Thyroid gland (tissue), 4 donors: ENCODE measurements at regions not wholly inside any gene's neighbourhood (a gene's known extent, or its start where the extent isn't known, plus 50 kb on each side); places are given as distances from the start of the nearest gene placed in this dataset.

Experiments
- DNase-seq, 2 donors: peaks; one replicate each; pipeline ENCODE4 v3.0.0-alpha.2; 2019
- H3K27ac ChIP-seq, 3 donors: fragments of 200-600 bp; sonication (generic); 1 replicate in 2 of 3; 2 replicates in 1 of 3; pipeline ENCODE4 v1.5.1; 2016 to 2019; ENCODE audit warnings: mild to moderate bottlenecking in 1 of 3, moderate library complexity in 1 of 3
- H3K27me3 ChIP-seq: fragments of 200-600 bp; sonication (generic); one replicate; pipeline ENCODE4 v1.5.1; 2019
- H3K36me3 ChIP-seq, 2 donors: fragments of 200-600 bp; sonication (generic); one replicate each; pipeline ENCODE4 v1.5.1; 2016 to 2019
- H3K4me1 ChIP-seq, 2 donors: fragments of 200-600 bp; sonication (generic); one replicate each; pipeline ENCODE4 v1.5.1; 2017 to 2019
- H3K4me3 ChIP-seq, 3 donors: fragments of 200-600 bp; sonication (generic); replicated peaks in 1 of 3; 1 replicate in 2 of 3; 2 replicates in 1 of 3; pipeline ENCODE4 v1.5.1; 2016; ENCODE audit warnings: mild to moderate bottlenecking in 1 of 3
- H3K9me3 ChIP-seq: fragments of 200-600 bp; sonication (generic); one replicate; pipeline ENCODE4 v1.5.1; 2017
- POLR2A ChIP-seq, 2 donors: fragments of 450-650 bp; IDR thresholded peaks; one replicate each; pipeline ENCODE4 v1.6.1; 2017; ENCODE audit warnings: antibody characterized with exemption in 2 of 2, mild to moderate bottlenecking in 2 of 2, moderate library complexity in 1 of 2
- WGBS, 2 donors: methylation state at CpG; one replicate each; pipeline ENCODE4 v1.1.5; 2017; 5-methylcytosine and 5-hydroxymethylcytosine counted together
- intact Hi-C: fragments of 100-400 bp; cut with DNase I; formaldehyde crosslinking; loops from one replicate; pipeline ENCODE4 v1.15.1; 2023
- TF ChIP-seq, protein P1 (sequence below), 6 experiments: fragments of 200-600 bp in 3 of 6; fragments of 450-650 bp in 3 of 6; sonication (generic) in 3 of 6; IDR thresholded peaks; one replicate each; pipeline ENCODE4 v1.5.1; 2016 to 2019; ENCODE audit warnings: antibody characterized with exemption in 6 of 6, mild to moderate bottlenecking in 2 of 6, inconsistent platforms in 1 of 6, moderate library complexity in 1 of 6

DNA sequence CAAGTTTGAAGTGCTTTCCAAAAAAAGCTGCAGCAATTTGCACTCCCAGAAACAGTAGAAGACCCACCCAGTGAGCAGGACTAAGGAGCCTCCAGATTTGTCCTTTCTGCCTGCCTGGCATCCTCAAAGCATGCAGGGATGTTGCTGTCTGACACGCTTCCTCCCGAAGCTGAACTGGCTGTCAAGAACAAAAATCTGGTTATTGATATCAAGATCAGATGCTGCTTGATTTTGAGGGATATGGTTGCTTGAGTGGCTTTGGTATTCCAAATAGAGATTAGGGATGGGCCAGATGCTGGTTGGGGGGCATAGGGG, 143.3 kb downstream of the MRPS6 start:
- Histone ChIP-seq H3K36me3 (no peaks in the 10 kb centered on the region), H3K9me3 (no peaks in the 10 kb centered on the region), H3K27ac (peak overlapping the region; percentile 89 to 97 (median 96)), H3K4me3 (no peak overlapping the region), H3K4me1 (peaks cover 55 to 62% of the 10 kb centered on the region in 2 donors), H3K27me3 (no peaks in the 10 kb centered on the region)
- intact Hi-C loops, result no loop called here
- 4 to 6% methylated on average over 2 of the region's 2 CpGs for WGBS, 2 donors
- TF ChIP-seq, protein P1, sequence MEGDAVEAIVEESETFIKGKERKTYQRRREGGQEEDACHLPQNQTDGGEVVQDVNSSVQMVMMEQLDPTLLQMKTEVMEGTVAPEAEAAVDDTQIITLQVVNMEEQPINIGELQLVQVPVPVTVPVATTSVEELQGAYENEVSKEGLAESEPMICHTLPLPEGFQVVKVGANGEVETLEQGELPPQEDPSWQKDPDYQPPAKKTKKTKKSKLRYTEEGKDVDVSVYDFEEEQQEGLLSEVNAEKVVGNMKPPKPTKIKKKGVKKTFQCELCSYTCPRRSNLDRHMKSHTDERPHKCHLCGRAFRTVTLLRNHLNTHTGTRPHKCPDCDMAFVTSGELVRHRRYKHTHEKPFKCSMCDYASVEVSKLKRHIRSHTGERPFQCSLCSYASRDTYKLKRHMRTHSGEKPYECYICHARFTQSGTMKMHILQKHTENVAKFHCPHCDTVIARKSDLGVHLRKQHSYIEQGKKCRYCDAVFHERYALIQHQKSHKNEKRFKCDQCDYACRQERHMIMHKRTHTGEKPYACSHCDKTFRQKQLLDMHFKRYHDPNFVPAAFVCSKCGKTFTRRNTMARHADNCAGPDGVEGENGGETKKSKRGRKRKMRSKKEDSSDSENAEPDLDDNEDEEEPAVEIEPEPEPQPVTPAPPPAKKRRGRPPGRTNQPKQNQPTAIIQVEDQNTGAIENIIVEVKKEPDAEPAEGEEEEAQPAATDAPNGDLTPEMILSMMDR (IDR thresholded peaks at IDR 0.05), result no peak
- TF ChIP-seq POLR2A (IDR thresholded peaks at IDR 0.05), result peak in 1 of 2 donors; percentile 42
- DNase-seq, result peak; percentile 20 to 30

DNA sequence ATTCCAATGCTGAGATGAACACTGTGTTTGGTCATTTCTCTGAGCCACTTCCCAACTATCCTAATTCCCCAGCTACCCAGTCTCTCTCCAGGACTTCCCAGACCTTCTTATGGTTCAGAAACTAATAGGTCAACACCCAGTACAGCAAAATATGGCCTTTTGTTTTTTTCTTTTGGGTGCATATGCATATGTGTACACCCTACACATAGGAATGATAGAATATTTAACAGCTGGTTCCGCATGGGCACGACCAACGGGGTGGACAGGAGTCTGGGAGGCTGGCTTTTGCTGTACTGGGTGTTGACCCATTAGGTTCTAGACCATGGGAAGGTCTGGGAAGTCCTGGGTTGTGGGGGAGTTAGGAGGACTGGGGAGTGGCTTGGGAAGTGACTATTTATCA, 143.9 kb downstream of the MRPS6 start:
- H3K4me1 ChIP-seq, result peaks cover 56 to 64% of the 10 kb centered on the region in 2 donors
- whole genome bisulfite sequencing, 2 donors, result 97% methylated on average over 3 of the region's 3 CpGs
- DNase-seq, result no peak
- TF ChIP-seq POLR2A (IDR thresholded peaks at IDR 0.05), result no peak
- TF ChIP-seq, protein P1 (IDR thresholded peaks at IDR 0.05), result no peak
- no peaks in the 10 kb centered on the region for H3K36me3 ChIP-seq
- peak overlapping the region; percentile 89 to 97 (median 96) for H3K27ac ChIP-seq
- H3K4me3 ChIP-seq, result no peak overlapping the region
- no peaks in the 10 kb centered on the region for H3K27me3 ChIP-seq
- H3K9me3 ChIP-seq, result no peaks in the 10 kb centered on the region
- intact Hi-C loops, result no loop called here

DNA sequence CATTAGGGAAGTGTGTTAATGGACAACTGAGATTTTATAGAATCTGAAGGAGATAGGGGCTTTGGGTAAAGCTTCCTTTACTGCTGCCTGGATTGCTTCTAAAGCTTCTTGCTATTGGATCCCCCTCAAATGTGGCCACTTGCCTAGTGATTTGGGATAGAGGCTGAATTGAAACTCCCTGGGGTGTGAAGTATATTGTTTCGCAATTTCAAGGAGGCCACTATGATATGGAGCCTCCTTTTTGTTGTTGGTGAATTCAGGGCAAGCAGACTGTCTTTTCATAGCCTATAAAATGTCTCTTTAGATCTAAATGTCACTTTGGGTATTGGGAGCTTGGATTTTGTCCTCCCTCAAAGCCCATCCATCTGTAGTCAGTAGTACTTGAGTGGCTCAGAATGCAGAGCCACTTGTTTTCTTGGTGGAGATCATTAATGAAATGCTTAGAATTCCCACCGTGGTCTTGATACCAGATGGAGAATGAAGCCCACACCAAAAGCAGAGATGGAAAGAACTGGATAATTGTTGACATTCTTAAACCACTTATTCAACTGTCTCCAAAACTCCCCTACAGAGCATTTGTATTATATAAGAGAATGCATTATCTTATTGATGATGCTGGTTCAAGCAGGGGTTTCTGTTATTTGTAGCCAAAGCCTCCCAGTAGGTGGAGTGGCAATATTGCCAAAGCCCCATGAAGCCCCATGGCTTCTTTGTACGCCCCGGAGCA, 144.3 kb upstream of the KCNE2 start:
- no peak overlapping the region for H3K4me3 ChIP-seq
- no peaks in the 10 kb centered on the region for H3K27me3 ChIP-seq
- 81% methylated on average over 4 of the region's 4 CpGs for WGBS, 2 donors

DNA sequence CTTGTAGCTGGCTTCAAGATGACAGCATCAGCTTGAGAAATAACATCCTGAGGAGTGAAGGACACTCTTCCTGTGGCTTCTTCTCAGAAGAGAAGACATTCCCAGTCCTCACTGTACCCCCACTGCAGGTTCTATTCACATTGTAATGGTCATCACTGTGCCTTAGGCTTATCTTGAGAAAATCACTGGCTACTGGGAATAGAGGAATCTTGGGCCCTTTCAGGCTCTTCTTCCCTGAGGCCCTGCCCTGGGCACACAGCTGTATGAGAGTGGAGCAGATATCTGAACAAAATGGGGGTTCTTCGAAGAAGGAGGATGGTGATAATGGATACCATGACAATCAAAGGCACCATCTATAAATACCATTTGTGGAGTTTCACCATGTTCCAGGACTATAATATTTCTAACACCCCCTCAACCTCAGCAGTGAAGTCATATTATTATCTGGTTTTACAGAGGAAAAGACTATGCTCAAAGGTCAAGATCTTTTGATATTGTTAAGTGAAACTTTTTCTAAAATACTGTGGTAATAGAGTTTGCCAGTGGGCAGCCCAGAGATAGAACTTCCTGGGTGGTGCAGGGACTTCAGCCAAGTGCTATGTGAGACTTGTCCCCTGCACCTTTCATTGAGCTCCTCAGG, 143.1 kb upstream of the KCNE2 start:
- Histone ChIP-seq H3K9me3 (no peaks in the 10 kb centered on the region), H3K4me3 (no peak overlapping the region), H3K27me3 (no peaks in the 10 kb centered on the region), H3K36me3 (no peaks in the 10 kb centered on the region), H3K4me1 (peaks cover 59 to 62% of the 10 kb centered on the region in 2 donors), H3K27ac (peak overlapping the region; percentile 90 to 98 (median 93))
- no peak for DNase-seq
- WGBS, 2 donors, result 88 to 100% methylated on average over 1 of the region's 1 CpG
- TF ChIP-seq, protein P1 (IDR thresholded peaks at IDR 0.05), result no peak
- no peak for TF ChIP-seq POLR2A (IDR thresholded peaks at IDR 0.05)
- intact Hi-C loops, result no loop called here

More for the DNA sequence above, 144.3 kb upstream of the KCNE2 start:
- peak overlapping the region; percentile 90 to 98 (median 93) for H3K27ac ChIP-seq
- intact Hi-C loops, result no loop called here
- peaks cover 63 to 69% of the 10 kb centered on the region in 2 donors for H3K4me1 ChIP-seq
- no peak for DNase-seq
- TF ChIP-seq, protein P1 (IDR thresholded peaks at IDR 0.05), result no peak
- peak in 1 of 2 donors; percentile 7 for TF ChIP-seq POLR2A (IDR thresholded peaks at IDR 0.05)
- H3K9me3 ChIP-seq, result no peaks in the 10 kb centered on the region
- no peaks in the 10 kb centered on the region for H3K36me3 ChIP-seq
